H9 (cell line): ENCODE measurements at regions not wholly inside any gene's neighbourhood (a gene's known extent, or its start where the extent isn't known, plus 50 kb on each side); places are given as distances from the start of the nearest gene placed in this dataset.
"Not testable (repeated sequence)": the region's sequence is repeated elsewhere in the genome, so short reads cannot be mapped to it uniquely, and the experiment has no call there.

Experiments
- DNase-seq: peaks from one replicate; pipeline ENCODE4 v3.0.0-alpha.2; 2017
- H2AFZ ChIP-seq: one replicate; pipeline ENCODE4 v1.6.1; 2013; ENCODE audit warnings: mild to moderate bottlenecking, low read length, control low read depth, moderate library complexity
- H2AK5ac ChIP-seq: 2 replicates; pipeline ENCODE4 v1.6.1; 2013; ENCODE audit warnings: low read length, control low read depth, mixed read lengths; ENCODE audit not compliant: insufficient read length
- H2BK120ac ChIP-seq: one replicate; pipeline ENCODE4 v1.6.1; 2013; ENCODE audit warnings: low read depth, mild to moderate bottlenecking, low read length, control low read depth, inconsistent platforms; ENCODE audit not compliant: poor library complexity, severe bottlenecking
- H2BK12ac ChIP-seq: 2 replicates; pipeline ENCODE4 v1.6.1; 2013; ENCODE audit warnings: low read length, control low read depth, mixed read lengths, low read depth; ENCODE audit not compliant: insufficient read length
- H2BK15ac ChIP-seq: 2 replicates; pipeline ENCODE4 v1.6.1; 2013; ENCODE audit warnings: low read depth, low read length, control low read depth
- H2BK20ac ChIP-seq: one replicate; pipeline ENCODE4 v1.6.1; 2013; ENCODE audit warnings: low read depth, mild to moderate bottlenecking, low read length, control low read depth, inconsistent platforms; ENCODE audit not compliant: poor library complexity, severe bottlenecking
- H2BK5ac ChIP-seq: 2 replicates; pipeline ENCODE4 v1.6.1; 2013; ENCODE audit warnings: low read length, control low read depth, mixed read lengths; ENCODE audit not compliant: insufficient read length
- H3K14ac ChIP-seq: 2 replicates; pipeline ENCODE4 v1.6.1; 2013; ENCODE audit warnings: low read length, control low read depth; ENCODE audit not compliant: insufficient read depth
- H3K18ac ChIP-seq: 2 replicates; pipeline ENCODE4 v1.6.1; 2013; ENCODE audit warnings: low read depth, mild to moderate bottlenecking, mixed read lengths, low read length, control low read depth; ENCODE audit not compliant: insufficient read length
- H3K23ac ChIP-seq: 2 replicates; pipeline ENCODE4 v1.6.1; 2013; ENCODE audit warnings: low read length, control low read depth, mixed read lengths, low read depth; ENCODE audit not compliant: insufficient read length
- H3K23me2 ChIP-seq: 2 replicates; pipeline ENCODE4 v1.6.1; 2013; ENCODE audit warnings: low read depth, mild to moderate bottlenecking, mixed read lengths, low read length, control low read depth; ENCODE audit not compliant: insufficient read length, poor library complexity, severe bottlenecking
- H3K27ac ChIP-seq: 2 replicates; pipeline ENCODE4 v1.5.1; 2013; ENCODE audit warnings: low read length, control low read depth, mixed read lengths, low read depth; ENCODE audit not compliant: insufficient read length
- H3K27me3 ChIP-seq: 2 replicates; pipeline ENCODE4 v1.6.1; 2013; ENCODE audit warnings: low read length, control low read depth, inconsistent platforms; ENCODE audit not compliant: insufficient read depth
- H3K4ac ChIP-seq: 2 replicates; pipeline ENCODE4 v1.6.1; 2013; ENCODE audit warnings: low read depth, mild to moderate bottlenecking, control low read depth, inconsistent platforms, low read length, moderate library complexity
- H3K4me1 ChIP-seq: 2 replicates; pipeline ENCODE4 v1.6.1; 2013; ENCODE audit warnings: low read length, control low read depth, inconsistent platforms; ENCODE audit not compliant: insufficient read depth
- H3K4me2 ChIP-seq: 2 replicates; pipeline ENCODE4 v1.6.1; 2013; ENCODE audit warnings: low read length, control low read depth, mixed read lengths; ENCODE audit not compliant: insufficient read length, insufficient read depth
- H3K56ac ChIP-seq: 2 replicates; pipeline ENCODE4 v1.6.1; 2013; ENCODE audit warnings: low read depth, mild to moderate bottlenecking, mixed read lengths, low read length, control low read depth; ENCODE audit not compliant: insufficient read length
- H3K79me1 ChIP-seq: 2 replicates; pipeline ENCODE4 v1.6.1; 2013; ENCODE audit warnings: low read depth, mild to moderate bottlenecking, moderate library complexity, low read length, control low read depth, inconsistent platforms; ENCODE audit not compliant: insufficient read depth, poor library complexity, severe bottlenecking
- H3K79me2 ChIP-seq: 2 replicates; pipeline ENCODE4 v1.6.1; 2013; ENCODE audit warnings: low read length, control low read depth, inconsistent platforms; ENCODE audit not compliant: insufficient read depth
- H3K9ac ChIP-seq: 2 replicates; pipeline ENCODE4 v1.6.1; 2013; ENCODE audit warnings: low read length, control low read depth, mixed read lengths; ENCODE audit not compliant: insufficient read length; ENCODE audit errors: extremely low read depth
- H3K9me3 ChIP-seq: one replicate; pipeline ENCODE4 v1.6.1; 2013; ENCODE audit warnings: low read depth, low read length, inconsistent platforms; ENCODE audit not compliant: control insufficient read depth
- H3T11ph ChIP-seq: one replicate; pipeline ENCODE4 v1.6.1; 2013; ENCODE audit warnings: mild to moderate bottlenecking, low read length, control low read depth, inconsistent platforms
- H4K20me1 ChIP-seq: one replicate; pipeline ENCODE4 v1.6.1; 2013; ENCODE audit not compliant: control insufficient read depth, insufficient read length, insufficient read depth
- H4K5ac ChIP-seq: 2 replicates; pipeline ENCODE4 v1.6.1; 2013; ENCODE audit warnings: low read depth, mild to moderate bottlenecking, mixed read lengths, low read length, control low read depth; ENCODE audit not compliant: insufficient read length
- H4K8ac ChIP-seq: replicated peaks from 2 replicates; pipeline ENCODE4 v1.6.1; 2013; ENCODE audit warnings: low read length, control low read depth, mixed read lengths, low read depth; ENCODE audit not compliant: insufficient read length
- H4K91ac ChIP-seq: 2 replicates; pipeline ENCODE4 v1.6.1; 2013; ENCODE audit warnings: low read depth, mild to moderate bottlenecking, moderate library complexity, mixed read lengths, low read length, control low read depth; ENCODE audit not compliant: insufficient read length
- H3K27ac Mint-ChIP-seq, 3 experiments: 2 replicates in 2 of 3; 3 replicates in 1 of 3; pipeline ENCODE4 v1.8.0; 2020 to 2021; ENCODE audit warnings: mixed read lengths in 3 of 3, mild to moderate bottlenecking in 1 of 3, moderate library complexity in 1 of 3
- H3K27me3 Mint-ChIP-seq: 2 replicates; pipeline ENCODE4 v1.8.0; 2021; ENCODE audit warnings: low read depth, mild to moderate bottlenecking, moderate library complexity, mixed read lengths
- H3K36me3 Mint-ChIP-seq, 3 experiments: 2 replicates in 2 of 3; 3 replicates in 1 of 3; pipeline ENCODE4 v1.8.0; 2020 to 2021; ENCODE audit warnings: low read depth in 3 of 3, mixed read lengths in 3 of 3; ENCODE audit not compliant: insufficient read depth in 1 of 3
- H3K4me1 Mint-ChIP-seq, 2 experiments: 2 replicates each; pipeline ENCODE4 v1.8.0; 2020; ENCODE audit warnings: mixed read lengths in 2 of 2
- H3K4me3 Mint-ChIP-seq, 2 experiments: 2 replicates in 1 of 2; 3 replicates in 1 of 2; pipeline ENCODE4 v1.8.0; 2020 to 2021; ENCODE audit warnings: mild to moderate bottlenecking in 2 of 2, mixed read lengths in 2 of 2, moderate library complexity in 1 of 2
- H3K9me3 Mint-ChIP-seq, 2 experiments: 2 replicates in 1 of 2; 3 replicates in 1 of 2; pipeline ENCODE4 v1.8.0; 2020; ENCODE audit warnings: mild to moderate bottlenecking in 2 of 2, mixed read lengths in 2 of 2, moderate library complexity in 1 of 2
- WGBS: extraction: QIAGEN DNeasy Blood & Tissue Kit; methylation state at CpG from one replicate; pipeline ENCODE4 v1.1.7; 2013; ENCODE audit warnings: missing lambda C conversion rate, low lambda C conversion rate, mixed read lengths; ENCODE audit not compliant: insufficient read length; ENCODE audit errors: extremely low coverage; 5-methylcytosine and 5-hydroxymethylcytosine counted together
- TF ChIP-seq, protein P1 (sequence below): fragments of 200-600 bp; sonication (generic); conservative IDR thresholded peaks from 3 replicates; pipeline ENCODE4 v1.8.0; 2021; ENCODE audit warnings: antibody characterized with exemption, mild to moderate bottlenecking

DNA sequence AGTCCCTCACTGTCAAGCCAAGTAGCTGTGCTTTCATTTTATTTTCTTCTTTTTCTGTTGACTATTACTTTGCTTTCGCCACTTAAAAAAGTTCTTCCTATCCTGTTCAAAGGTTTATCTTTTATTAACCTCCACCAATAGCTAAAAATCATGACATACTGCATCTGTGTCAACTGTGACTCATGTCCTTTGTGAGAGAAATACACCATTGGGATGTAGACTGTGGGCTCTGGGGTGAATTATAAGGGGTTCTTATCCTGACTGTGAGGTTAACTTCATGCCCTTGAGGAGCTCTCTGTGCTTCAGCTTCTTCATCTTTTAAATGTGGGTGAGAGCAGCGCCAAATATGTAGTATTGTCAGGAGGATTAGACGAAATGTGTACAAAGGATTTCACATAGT is 71.9 kb upstream of the ANKRD30A start:
- DNase-seq: no peak
- Histone ChIP-seq H3K14ac (no peak overlapping the region), H4K5ac (no peak overlapping the region), H2BK120ac (no peak overlapping the region), H3K18ac (no peak overlapping the region), H3K27me3 (no peaks in the 10 kb centered on the region), H2BK5ac (no peak overlapping the region), H2AFZ (no peak overlapping the region), H2AK5ac (no peak overlapping the region), H3K27ac (no peak overlapping the region), H2BK12ac (no peak overlapping the region), H3K56ac (no peak overlapping the region), H3K4me1 (no peaks in the 10 kb centered on the region), H3K79me2 (no peaks in the 10 kb centered on the region), H4K20me1 (no peaks in the 10 kb centered on the region), H3K79me1 (no peaks in the 10 kb centered on the region), H3K23ac (no peak overlapping the region), H3K4ac (no peak overlapping the region), H4K8ac (no peak overlapping the region), H3K9ac (no peak overlapping the region), H3T11ph (no peak overlapping the region), H4K91ac (no peak overlapping the region), H3K23me2 (no peaks in the 10 kb centered on the region), H3K4me2 (no peak overlapping the region), H2BK20ac (no peak overlapping the region), H3K9me3 (peaks cover 63% of the 10 kb centered on the region), H2BK15ac (no peak overlapping the region)
- Mint-ChIP-seq H3K4me3 (no peak overlapping the region), H3K9me3 (peaks cover 87 to 91% of the 10 kb centered on the region in 2 experiments), H3K4me1 (no peaks in the 10 kb centered on the region), H3K36me3 (peaks cover 10 to 33% (median 21%) of the 10 kb centered on the region in 3 experiments; a peak in 6 of 7 replicates), H3K27me3 (peaks cover 5% of the 10 kb centered on the region), H3K27ac (no peak overlapping the region)
- TF ChIP-seq, protein P1, sequence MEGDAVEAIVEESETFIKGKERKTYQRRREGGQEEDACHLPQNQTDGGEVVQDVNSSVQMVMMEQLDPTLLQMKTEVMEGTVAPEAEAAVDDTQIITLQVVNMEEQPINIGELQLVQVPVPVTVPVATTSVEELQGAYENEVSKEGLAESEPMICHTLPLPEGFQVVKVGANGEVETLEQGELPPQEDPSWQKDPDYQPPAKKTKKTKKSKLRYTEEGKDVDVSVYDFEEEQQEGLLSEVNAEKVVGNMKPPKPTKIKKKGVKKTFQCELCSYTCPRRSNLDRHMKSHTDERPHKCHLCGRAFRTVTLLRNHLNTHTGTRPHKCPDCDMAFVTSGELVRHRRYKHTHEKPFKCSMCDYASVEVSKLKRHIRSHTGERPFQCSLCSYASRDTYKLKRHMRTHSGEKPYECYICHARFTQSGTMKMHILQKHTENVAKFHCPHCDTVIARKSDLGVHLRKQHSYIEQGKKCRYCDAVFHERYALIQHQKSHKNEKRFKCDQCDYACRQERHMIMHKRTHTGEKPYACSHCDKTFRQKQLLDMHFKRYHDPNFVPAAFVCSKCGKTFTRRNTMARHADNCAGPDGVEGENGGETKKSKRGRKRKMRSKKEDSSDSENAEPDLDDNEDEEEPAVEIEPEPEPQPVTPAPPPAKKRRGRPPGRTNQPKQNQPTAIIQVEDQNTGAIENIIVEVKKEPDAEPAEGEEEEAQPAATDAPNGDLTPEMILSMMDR: no peak
- no CpG with 5 or more reads among the region's 3 CpGs for WGBS

DNA sequence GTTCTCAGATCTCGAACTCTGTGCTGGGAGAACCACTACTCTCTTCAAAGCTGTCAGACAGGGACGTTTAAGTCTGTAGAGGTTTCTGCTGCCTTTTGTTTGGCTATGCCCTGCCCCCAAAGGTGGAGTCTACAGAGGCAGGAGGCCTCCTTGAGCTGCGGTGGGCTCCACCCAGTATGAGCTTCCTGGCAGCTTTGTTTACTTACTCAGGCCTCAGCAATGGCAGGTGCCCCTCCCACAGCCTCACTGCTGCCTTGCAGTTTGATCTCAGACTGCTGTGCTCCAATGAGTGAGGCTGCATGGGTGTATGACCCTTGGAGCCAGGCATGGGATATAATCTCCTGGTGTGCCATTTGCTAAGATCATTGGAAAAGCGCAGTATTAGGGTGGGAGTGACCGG is 75.4 kb upstream of the ANKRD30A start:
- WGBS: no CpG with 5 or more reads among the region's 5 CpGs
- H4K20me1 ChIP-seq, H2AK5ac ChIP-seq, H2BK12ac ChIP-seq, H2BK15ac ChIP-seq, H3K23me2 ChIP-seq, H4K5ac ChIP-seq, H3K4me1 Mint-ChIP-seq, H3K9ac ChIP-seq, H3K27ac ChIP-seq, H3K27ac Mint-ChIP-seq, H4K8ac ChIP-seq, H2BK20ac ChIP-seq, H3K4ac ChIP-seq, H2BK120ac ChIP-seq, H3T11ph ChIP-seq, H2AFZ ChIP-seq, H3K14ac ChIP-seq, H2BK5ac ChIP-seq, H3K4me1 ChIP-seq, H3K4me2 ChIP-seq, H3K79me1 ChIP-seq, H3K27me3 ChIP-seq, DNase-seq, H3K4me3 Mint-ChIP-seq, H3K79me2 ChIP-seq, H3K27me3 Mint-ChIP-seq, H3K56ac ChIP-seq, H3K18ac ChIP-seq, H4K91ac ChIP-seq, H3K23ac ChIP-seq: not testable (repeated sequence)
- H3K9me3 ChIP-seq: peaks cover 52% of the 10 kb centered on the region
- H3K9me3 Mint-ChIP-seq: peaks cover 93 to 96% of the 10 kb centered on the region in 2 experiments
- H3K36me3 Mint-ChIP-seq: peaks cover 10 to 46% (median 19%) of the 10 kb centered on the region in 3 experiments; a peak in 6 of 7 replicates
